SK-N-MC (cell line): ENCODE measurements at regions not wholly inside any gene's neighbourhood (a gene's known extent, or its start where the extent isn't known, plus 50 kb on each side); places are given as distances from the start of the nearest gene placed in this dataset.

Experiments used
- EZH2 ChIP-seq: fragments of 200-600 bp; sonication (generic); IDR thresholded peaks from one replicate; pipeline ENCODE4 v1.6.1; 2017; ENCODE audit warnings: antibody characterized with exemption
- POLR2AphosphoS5 ChIP-seq: IDR thresholded peaks from 2 replicates; pipeline ENCODE4 v1.6.1; 2012; ENCODE audit warnings: mild to moderate bottlenecking, low read depth, low read length, borderline replicate concordance

DNA sequence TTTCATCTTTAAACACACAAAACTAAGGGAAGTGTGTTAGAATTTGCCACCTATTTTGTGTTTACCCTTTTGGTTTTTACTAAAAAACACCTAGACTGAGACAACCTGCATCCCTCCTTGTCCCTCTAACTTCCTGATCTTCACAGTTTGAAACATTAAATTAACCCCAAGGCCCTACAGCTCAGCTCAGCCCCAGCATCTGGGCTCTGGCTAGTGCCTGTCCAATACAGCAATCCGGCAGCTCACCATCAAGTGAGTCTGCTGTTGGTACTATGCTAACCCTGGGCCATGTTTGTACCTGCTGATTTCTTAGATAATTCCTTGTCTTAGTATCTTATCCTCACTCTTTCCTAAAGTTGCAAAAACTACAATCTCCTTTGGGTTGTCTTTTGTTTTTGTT, 162.4 kb downstream of the DSEL start:
- TF ChIP-seq EZH2 (no peak), POLR2AphosphoS5 (no peak)
